ENCODE measurements at regions not wholly inside any gene's neighbourhood (a gene's known extent, or its start where the extent isn't known, plus 50 kb on each side); places are given as distances from the start of the nearest gene placed in this dataset.
"Not testable (repeated sequence)": the region's sequence is repeated elsewhere in the genome, so short reads cannot be mapped to it uniquely, and the experiment has no call there.

- DNase-seq, result not testable (repeated sequence)
Observed at GRCh38 chr14:105923520-105924191, 397.3 kb downstream of the TMEM121 start.

- DNase-seq, result no peak
Observed at GRCh38 chr14:105924951-105925591, 398.7 kb downstream of the TMEM121 start.

GRCh38 chr14:105925615-105926372, 399.4 kb downstream of the TMEM121 start:
- no peak for DNase-seq

GRCh38 chr14:105926373-105927095, 400.2 kb downstream of the TMEM121 start:
- DNase-seq, result no peak

- no peak for DNase-seq
Observed at GRCh38 chr14:105927096-105928060, 401.0 kb downstream of the TMEM121 start.

GRCh38 chr14:105928171-105929111, 402.1 kb downstream of the TMEM121 start:
- DNase-seq, result not testable (repeated sequence)

- DNase-seq, result no peak
Observed at GRCh38 chr14:105929327-105930081, 403.1 kb downstream of the TMEM121 start.

- DNase-seq, result no peak
Observed at GRCh38 chr14:105930572-105930971, 404.2 kb downstream of the TMEM121 start.

GRCh38 chr14:105931808-105932483, 405.6 kb downstream of the TMEM121 start:
- no peak for DNase-seq

- DNase-seq, result no peak
Observed at GRCh38 chr14:105933238-105933637, 406.9 kb downstream of the TMEM121 start.

- no peak for DNase-seq
Observed at GRCh38 chr14:105935384-105935783, 409.0 kb downstream of the TMEM121 start.

GRCh38 chr14:105937253-105938054, 411.1 kb downstream of the TMEM121 start:
- DNase-seq, result no peak

GRCh38 chr14:105938055-105938863, 411.9 kb downstream of the TMEM121 start:
- no peak for DNase-seq

GRCh38 chr14:105938959-105939358, 412.6 kb downstream of the TMEM121 start:
- DNase-seq, result no peak

- no peak for DNase-seq
Observed at GRCh38 chr14:105939810-105940508, 413.6 kb downstream of the TMEM121 start.

GRCh38 chr14:105940534-105941225, 414.3 kb downstream of the TMEM121 start:
- no peak for DNase-seq

Measured in hippocampal formation (tissue), 2 donors.